GM21526 (cell line): ENCODE measurements at regions not wholly inside any gene's neighbourhood (a gene's known extent, or its start where the extent isn't known, plus 50 kb on each side); places are given as distances from the start of the nearest gene placed in this dataset.

Experiments used
- ATAC-seq: cut with Tn5 transposase; IDR thresholded peaks from one replicate; pipeline ENCODE4 v1.9.1; 2021; ENCODE audit warnings: moderate library complexity; ENCODE audit not compliant: unreplicated experiment, low FRiP score

DNA sequence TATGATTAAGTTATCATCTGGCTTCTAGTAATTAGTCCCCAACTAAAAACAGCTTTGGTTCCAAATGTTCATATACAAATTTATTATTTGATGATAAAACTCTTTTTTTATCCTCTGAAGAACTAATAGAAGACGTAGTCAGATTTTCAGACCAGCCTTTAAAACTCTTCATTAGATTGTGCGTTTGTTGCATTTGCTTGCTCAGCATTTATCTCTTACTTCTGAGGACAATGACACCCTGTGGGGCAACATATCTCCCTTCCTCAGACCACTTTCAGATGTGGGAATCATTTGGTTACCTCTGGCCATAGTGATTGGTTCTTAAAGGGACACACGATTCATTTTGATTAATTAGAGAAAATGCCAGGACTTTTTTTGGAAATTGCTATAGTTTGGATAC is 481.8 kb downstream of the HAO1 start:
- ATAC-seq: no peak

DNA sequence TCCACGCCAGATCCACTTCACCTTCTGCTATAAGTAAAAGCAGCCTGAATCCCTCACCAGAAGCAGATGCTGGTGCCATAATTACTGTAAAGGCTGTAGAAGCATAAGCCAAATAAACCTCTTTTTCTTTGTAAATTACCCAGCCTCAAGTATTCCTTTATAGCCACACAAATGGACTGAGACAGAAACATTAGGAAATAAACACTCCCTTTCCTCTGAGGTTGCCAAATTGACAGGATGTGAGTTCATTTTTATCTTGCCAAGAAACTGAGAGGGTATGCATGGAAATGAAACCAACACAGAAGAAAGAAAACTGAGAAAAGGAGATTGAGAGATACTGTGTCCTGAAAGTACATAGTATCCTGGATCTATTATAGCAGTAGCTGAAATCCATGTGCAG is 481.2 kb downstream of the HAO1 start:
- no peak for ATAC-seq

DNA sequence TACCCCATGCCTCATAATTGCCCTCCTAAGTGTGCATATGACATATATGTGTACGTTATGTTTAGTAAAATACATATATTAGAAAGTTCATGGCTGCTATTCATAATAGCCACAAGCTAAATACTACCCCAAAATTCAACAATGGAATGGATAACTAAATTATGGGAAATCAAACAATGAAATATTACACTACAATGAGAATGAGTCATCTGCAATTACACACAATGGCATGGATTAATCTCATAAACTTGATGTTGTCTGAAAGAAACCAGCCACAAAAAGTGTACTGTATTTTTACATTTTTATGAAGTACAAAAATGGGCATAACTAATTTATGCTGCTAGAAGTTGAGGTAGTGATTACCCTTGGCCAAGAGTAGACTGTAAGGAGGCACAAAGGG is 477.0 kb downstream of the HAO1 start:
- ATAC-seq: no peak

DNA sequence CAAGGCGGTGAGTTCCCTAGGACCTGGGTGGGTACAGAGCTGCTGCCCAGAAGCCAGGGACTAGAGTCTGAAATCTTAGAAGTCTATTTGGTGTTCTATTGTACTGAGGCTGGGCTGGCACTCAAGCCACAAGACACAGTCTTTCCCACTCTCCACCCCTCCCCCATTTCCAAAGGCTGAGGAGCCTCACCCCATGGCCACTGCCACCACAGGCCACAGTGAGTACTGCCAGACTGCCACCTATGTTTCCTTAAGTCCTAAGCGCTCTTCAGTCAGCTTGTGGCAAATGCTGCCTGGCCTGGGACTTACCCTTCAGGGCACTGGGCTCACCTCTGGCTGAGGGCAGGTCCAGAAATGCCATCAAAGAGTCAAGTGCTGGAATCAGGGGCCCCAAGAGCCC is 469.3 kb downstream of the HAO1 start:
- ATAC-seq: no peak

DNA sequence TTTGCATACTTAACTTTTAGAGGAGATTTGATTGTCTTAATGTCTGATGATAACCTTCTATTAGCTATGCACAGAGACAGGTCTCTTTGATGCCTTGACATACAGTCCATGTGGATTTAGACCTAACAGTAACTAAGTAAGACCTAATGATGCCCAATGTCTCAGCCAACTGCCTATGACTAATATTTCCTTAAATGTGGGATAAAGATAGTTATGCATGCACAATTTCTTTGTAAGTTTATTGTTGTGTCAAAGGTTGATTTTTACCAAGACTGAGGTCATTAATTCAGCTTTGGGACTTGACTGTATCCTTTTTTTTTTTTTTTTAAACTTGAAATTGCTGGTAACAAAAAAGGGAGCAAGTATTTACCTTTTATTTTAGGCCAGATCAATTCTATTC is 450.0 kb downstream of the HAO1 start:
- ATAC-seq: no peak

DNA sequence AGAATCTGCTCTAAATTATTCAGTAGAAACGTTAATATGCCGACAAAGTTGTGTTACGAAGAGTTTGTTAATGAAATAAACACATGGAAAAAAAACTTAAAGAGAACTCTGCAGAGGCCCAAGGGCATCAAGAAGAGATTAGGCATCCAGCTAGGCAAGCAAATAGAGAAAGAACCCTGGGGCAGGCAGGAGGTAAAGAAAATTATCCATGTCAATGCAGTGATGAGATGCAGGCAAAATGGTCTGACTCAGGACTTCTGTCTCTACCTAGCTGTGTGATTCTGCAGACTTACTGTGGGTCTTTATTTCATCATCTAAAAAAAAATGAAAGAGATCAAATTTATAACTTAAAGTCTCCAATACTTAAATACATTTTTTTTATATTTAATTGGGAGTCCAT is 448.0 kb downstream of the HAO1 start:
- ATAC-seq: no peak

DNA sequence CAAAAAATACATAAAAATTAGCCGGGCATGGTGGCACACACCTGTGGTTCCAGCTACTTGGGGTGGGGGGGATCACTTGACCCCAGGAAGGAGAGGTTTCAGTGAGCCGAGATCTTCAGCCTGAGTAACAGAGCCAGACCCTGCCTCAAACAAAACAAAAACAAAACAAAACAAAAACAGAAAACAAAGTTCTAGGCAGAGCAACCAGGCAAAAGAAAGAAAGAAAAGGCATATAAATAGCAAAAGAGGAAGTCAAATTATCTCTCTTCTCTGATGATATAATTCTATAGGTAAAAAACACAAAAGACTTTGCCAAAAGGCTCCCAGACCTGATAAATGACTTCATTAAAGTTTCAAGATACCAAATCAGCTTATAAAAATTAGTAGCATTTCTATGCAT is 446.9 kb downstream of the HAO1 start:
- no peak for ATAC-seq

DNA sequence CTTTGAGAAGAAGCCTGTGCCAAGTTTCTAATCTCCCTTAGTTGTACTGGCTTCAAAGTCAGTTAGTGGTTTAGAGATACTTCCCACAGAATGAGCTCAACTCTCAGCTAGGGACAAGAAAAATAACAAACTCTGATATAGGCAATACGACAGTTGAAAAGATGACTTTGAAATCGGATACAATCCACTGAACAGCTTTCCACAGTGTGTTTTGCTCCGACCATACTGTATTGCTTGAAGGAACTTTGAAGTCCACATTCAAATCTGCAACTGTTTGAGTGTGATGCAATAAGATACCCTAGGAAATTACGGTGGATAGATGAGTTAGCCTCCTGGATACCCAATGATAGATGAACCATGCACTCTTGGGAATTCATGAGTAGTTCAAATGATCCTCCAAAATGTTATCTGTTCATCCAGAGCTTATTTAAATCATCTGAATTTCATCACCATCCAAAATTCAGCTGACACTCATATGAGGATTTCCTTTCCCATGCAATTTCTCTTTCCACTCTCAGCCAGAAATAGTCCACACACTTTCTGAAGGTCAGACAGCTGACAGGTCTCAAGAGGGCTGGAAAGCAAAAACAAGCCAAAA is 443.8 kb downstream of the HAO1 start:
- ATAC-seq: no peak

DNA sequence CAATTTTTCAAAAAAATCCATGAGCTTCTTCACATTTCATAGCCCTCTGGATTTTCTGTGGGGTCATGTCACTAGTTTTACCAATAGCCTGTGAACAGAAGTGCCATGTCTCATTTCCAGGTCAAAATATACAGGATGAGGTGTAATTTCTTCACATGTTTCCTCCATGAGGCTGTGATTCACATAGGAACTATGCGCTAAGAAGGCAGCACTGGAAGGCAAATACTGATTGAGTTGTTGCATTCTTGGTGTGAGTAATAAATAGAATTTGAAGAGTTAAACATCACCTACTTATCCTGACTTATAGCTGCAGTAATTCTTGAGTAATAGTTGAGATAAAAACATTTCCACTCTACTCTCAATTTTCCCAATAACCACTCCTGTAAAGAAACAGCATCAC is 442.3 kb downstream of the HAO1 start:
- no peak for ATAC-seq

DNA sequence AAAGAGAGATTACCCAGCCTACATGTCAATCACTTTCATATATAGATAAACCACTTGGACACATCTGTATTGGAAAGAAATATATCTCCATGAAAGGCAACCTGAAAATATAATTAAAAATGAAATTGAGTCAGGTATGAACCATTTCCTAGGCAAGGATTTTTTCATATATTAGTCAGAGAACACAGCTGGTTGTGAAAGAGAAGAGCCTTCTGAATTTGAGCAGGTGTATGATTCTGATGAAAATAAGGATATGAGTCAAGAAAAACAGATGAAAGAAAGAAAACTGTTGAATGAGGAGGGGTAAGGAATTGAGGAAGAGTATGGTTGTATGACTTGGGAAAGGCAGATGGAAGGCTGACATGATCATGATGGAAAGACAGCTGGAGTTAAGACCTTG is 441.1 kb downstream of the HAO1 start:
- ATAC-seq: no peak

DNA sequence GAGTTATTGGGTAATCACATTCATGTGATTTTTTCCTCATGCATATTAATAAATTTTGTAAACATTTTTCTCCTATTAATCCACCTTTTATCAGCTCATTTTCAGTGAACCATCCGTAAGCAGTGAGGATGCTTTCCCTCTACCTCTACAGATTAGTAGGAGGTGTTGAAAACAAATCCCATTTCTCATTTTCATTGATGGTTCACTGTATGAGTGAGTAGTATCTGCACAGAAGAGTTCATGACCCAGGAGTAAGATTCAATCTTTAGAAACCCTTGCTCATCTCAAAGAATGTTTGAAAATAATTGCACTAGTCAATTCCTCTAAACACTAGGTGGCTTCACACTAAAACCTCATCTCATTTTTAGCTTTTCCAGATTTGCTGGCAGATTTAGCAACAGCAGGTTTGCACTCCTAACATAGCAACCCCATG is 440.0 kb downstream of the HAO1 start:
- ATAC-seq: no peak

DNA sequence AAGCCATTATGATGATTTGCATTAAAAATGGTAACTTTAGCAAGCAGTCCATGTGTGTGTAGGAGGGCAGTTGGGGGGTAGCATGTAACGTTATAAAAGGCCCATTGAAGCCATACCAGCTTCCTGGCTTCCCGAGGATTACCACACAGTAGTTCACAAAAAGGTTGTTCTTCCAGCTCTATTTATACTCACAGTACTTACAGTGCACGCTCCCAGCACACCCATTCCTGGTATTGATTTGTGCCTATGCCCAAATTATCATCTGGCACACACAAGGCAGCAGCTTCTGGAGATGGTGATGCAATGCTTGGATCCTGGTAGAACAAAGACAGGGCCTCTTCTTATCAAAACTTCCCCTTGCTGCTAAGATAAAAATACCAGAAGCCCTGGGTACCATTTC is 436.8 kb downstream of the HAO1 start:
- ATAC-seq: no peak

DNA sequence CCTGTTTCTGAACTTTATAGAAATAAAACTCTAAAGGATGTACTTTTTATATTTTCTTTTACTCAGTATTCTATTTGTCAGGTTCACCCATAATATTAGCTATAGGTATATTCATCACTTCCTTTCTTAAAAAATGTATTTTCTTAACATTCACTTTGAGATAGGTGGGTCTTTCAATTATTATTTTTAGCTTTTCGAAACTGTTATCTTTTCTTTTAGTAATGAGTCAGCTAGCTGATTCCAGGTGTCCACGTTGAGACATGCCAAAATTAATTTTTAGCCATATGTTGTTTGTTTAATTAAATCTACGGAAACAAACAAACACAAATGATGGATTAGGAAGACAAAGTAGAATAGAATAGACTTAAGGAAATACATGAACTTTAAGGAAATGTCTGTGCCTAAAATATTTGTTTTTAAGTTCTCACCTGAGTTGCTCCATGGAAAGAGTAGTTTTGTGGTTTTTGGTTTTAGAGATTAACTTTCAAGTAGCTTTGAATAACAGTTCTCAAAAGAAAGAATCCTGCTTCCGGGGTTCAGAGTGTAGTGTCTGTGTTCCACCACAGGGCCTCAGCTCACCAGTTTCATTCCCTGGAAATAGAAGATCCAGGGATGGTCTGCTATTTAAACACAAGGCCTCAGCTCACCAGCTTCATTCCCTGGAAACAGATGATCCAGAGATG is 435.0 kb downstream of the HAO1 start:
- peak; percentile 54 for ATAC-seq

DNA sequence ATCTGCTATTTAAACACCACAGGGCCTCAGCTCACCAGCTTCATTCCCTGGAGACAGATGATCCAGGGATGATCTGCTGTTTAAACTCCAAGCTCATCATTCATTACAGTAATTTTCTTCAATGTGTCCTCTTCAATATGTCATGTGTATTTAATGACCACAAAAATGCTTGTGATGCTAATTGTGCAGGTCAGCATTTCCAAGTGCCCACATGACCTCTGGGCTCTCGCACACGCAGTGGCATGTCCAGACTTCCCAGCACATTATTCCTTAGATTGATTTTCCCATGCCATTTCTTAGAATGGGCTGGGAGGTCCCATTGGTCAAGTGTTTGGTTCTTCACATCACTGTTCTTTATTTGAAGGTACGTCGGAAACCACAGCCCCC is 434.4 kb downstream of the HAO1 start:
- no peak for ATAC-seq

DNA sequence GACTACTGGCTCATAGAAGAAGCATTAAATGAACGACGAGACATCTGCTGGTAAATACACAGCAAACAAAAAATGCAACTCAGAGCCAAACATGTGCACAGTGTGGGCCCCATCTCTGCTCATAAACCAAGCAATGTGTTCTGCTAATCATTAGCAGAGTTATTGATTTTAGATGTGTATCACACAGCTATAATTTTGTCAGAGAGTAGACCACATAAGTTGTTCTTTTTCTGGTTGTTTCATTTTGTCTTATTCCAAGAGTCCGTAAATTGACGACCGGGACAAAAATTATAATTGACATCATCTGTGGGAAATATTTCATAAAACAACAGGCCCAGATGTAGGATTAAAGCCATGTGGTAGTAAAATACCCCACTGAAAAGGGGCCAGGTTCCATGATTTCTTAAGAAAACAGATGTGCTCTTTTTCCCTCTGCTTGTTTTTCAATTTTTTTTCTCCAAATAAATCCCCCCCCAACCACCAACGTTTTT is 423.6 kb downstream of the HAO1 start:
- no peak for ATAC-seq

DNA sequence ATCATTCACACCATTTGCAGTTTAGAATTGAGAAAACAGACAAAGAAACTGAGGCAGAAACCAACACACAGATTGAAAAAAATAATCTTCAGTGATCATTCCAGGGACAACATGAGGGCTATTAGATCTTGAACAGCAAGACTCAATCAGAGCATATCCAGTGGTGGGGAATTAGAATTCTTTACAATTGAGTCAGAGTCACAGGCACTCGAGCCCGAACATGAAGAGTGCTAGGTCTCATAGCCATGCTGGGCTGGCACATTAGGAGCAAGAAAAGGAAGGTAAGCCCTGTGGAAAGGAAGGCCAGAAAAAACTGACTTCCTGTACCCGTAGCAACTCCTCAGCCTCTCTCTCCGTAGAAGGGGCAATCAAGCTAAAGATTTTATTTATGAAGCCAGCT is 419.9 kb downstream of the HAO1 start:
- ATAC-seq: no peak

DNA sequence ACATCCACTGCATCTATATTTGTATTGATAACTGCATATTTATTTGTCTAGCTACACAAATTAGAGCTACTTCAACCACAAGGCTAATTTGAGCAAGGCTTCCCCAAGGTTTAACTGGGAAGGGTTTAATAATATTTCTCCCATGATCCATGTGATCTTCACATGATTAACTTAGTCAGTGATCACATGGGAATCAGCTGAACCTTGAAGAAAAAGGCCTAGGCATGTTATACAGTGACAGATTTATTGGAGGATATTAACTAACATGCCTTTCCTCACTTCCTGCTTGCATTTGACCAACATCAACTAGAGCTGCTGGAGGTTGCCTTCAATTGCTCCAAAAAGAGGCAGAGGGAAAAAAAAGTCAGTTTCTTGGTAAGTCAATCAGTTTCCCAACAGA is 417.0 kb downstream of the HAO1 start:
- ATAC-seq: no peak

DNA sequence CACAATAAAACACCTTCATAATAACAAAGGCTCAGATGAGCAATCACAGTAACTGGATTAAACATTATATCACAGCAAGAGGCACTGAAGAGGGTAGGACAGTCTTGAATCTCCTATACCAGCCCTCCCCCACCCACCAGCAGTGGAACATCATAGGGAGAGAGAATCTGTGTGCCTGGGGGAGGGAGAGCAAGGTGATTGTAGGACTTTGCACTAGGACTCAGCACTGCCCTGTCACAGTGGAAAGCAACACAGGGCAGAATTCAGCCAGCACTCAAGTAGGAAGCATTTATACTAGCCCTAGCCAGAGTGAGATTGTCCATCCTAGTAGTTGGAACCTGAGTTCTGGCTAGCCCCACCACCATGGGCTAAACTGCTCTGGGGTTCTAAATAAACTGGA is 400.2 kb downstream of the HAO1 start:
- ATAC-seq: no peak

DNA sequence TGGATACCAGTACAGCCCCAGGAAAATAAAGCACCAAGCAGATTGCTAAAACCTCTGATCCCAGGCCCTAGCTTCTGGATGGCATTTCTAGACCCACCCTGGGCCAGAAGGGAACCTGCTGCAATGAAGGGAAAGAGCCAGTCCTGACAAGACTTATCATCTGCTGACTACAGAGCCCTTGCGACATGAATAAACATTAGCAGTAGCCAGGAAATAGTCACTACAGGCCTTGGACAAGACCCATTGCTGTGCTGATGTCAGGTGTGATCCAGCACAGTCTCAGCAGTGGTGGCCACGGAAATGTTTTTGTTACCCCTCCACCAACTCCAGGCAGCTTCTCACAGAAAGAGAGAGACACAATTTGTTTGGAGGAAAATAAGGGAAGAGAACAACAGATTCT is 399.3 kb downstream of the HAO1 start:
- ATAC-seq: no peak

DNA sequence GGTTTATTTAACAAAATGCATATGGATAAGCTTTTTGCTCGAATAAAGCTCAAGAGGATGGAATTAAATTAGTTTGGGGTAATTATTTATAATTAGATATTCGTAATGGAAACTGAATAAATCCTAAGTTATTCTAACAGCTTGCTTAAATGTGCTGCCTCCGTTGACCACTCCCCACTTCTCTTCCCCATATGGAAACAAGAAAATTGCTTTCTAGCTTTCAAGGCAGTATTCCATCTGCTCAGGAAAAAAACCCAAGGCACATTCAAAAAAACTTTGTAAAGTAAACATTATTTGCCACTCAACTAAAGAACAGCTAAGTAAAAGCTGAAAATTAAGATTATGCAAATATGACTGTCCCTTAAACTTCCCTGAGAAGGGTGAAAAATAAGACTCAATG is 369.2 kb downstream of the HAO1 start:
- ATAC-seq: no peak

DNA sequence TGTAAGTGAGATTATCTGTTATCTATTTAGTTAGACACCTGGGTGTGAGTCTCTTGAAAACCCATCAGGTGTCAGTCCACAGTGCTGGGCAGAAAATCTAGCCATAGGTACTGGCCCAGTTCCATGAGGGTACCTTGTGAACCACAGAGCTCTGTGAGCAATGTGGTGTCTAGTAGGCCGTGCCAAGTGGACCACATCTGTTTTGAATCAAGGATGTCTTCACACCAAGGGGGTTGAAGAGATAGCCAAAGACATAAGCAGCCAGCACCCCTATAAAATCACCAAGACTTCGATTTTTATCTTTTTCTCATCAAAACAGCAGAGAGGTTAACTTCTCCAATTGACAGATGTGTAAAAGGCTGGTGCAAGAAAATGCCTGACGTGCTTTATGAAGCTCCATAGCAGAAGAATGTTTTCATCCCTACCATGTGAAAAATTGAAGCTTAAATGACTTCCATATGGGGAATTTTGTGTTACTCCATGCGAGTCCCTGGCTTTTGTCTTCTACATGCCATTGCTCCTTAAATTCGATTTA is 368.7 kb downstream of the HAO1 start:
- no peak for ATAC-seq

DNA sequence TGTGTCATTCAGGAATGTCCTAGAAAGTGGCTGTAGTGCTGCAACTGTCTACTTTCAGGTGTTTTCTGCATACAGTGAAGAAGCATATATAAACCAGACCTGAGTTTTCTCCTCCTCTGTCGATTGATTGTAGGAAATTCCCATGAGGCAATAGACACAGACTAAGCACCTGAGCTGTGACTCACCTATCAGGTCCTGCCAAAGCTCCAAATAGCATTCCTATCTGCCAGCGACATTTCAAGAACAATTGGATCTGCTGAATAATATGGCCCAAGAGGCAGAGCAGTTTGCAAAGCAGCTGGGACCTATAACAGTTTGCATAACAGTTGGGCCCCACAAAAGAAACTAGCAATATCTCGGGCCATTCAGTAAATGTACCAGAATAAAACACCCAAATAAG is 360.4 kb downstream of the HAO1 start:
- no peak for ATAC-seq
